H9 (cell line): ENCODE measurements at regions not wholly inside any gene's neighbourhood (a gene's known extent, or its start where the extent isn't known, plus 50 kb on each side); places are given as distances from the start of the nearest gene placed in this dataset.

Experiments
- DNase-seq: peaks from one replicate; pipeline ENCODE4 v3.0.0-alpha.2; 2017
- H2AFZ ChIP-seq: one replicate; pipeline ENCODE4 v1.6.1; 2013; ENCODE audit warnings: mild to moderate bottlenecking, low read length, control low read depth, moderate library complexity
- H2AK5ac ChIP-seq: 2 replicates; pipeline ENCODE4 v1.6.1; 2013; ENCODE audit warnings: low read length, control low read depth, mixed read lengths; ENCODE audit not compliant: insufficient read length
- H2BK120ac ChIP-seq: one replicate; pipeline ENCODE4 v1.6.1; 2013; ENCODE audit warnings: low read depth, mild to moderate bottlenecking, low read length, control low read depth, inconsistent platforms; ENCODE audit not compliant: poor library complexity, severe bottlenecking
- H2BK12ac ChIP-seq: 2 replicates; pipeline ENCODE4 v1.6.1; 2013; ENCODE audit warnings: low read length, control low read depth, mixed read lengths, low read depth; ENCODE audit not compliant: insufficient read length
- H2BK15ac ChIP-seq: 2 replicates; pipeline ENCODE4 v1.6.1; 2013; ENCODE audit warnings: low read depth, low read length, control low read depth
- H2BK20ac ChIP-seq: one replicate; pipeline ENCODE4 v1.6.1; 2013; ENCODE audit warnings: low read depth, mild to moderate bottlenecking, low read length, control low read depth, inconsistent platforms; ENCODE audit not compliant: poor library complexity, severe bottlenecking
- H2BK5ac ChIP-seq: 2 replicates; pipeline ENCODE4 v1.6.1; 2013; ENCODE audit warnings: low read length, control low read depth, mixed read lengths; ENCODE audit not compliant: insufficient read length
- H3K14ac ChIP-seq: 2 replicates; pipeline ENCODE4 v1.6.1; 2013; ENCODE audit warnings: low read length, control low read depth; ENCODE audit not compliant: insufficient read depth
- H3K18ac ChIP-seq: 2 replicates; pipeline ENCODE4 v1.6.1; 2013; ENCODE audit warnings: low read depth, mild to moderate bottlenecking, mixed read lengths, low read length, control low read depth; ENCODE audit not compliant: insufficient read length
- H3K23ac ChIP-seq: 2 replicates; pipeline ENCODE4 v1.6.1; 2013; ENCODE audit warnings: low read length, control low read depth, mixed read lengths, low read depth; ENCODE audit not compliant: insufficient read length
- H3K23me2 ChIP-seq: 2 replicates; pipeline ENCODE4 v1.6.1; 2013; ENCODE audit warnings: low read depth, mild to moderate bottlenecking, mixed read lengths, low read length, control low read depth; ENCODE audit not compliant: insufficient read length, poor library complexity, severe bottlenecking
- H3K27ac ChIP-seq: 2 replicates; pipeline ENCODE4 v1.5.1; 2013; ENCODE audit warnings: low read length, control low read depth, mixed read lengths, low read depth; ENCODE audit not compliant: insufficient read length
- H3K27me3 ChIP-seq: 2 replicates; pipeline ENCODE4 v1.6.1; 2013; ENCODE audit warnings: low read length, control low read depth, inconsistent platforms; ENCODE audit not compliant: insufficient read depth
- H3K4ac ChIP-seq: 2 replicates; pipeline ENCODE4 v1.6.1; 2013; ENCODE audit warnings: low read depth, mild to moderate bottlenecking, control low read depth, inconsistent platforms, low read length, moderate library complexity
- H3K4me1 ChIP-seq: 2 replicates; pipeline ENCODE4 v1.6.1; 2013; ENCODE audit warnings: low read length, control low read depth, inconsistent platforms; ENCODE audit not compliant: insufficient read depth
- H3K4me2 ChIP-seq: 2 replicates; pipeline ENCODE4 v1.6.1; 2013; ENCODE audit warnings: low read length, control low read depth, mixed read lengths; ENCODE audit not compliant: insufficient read length, insufficient read depth
- H3K56ac ChIP-seq: 2 replicates; pipeline ENCODE4 v1.6.1; 2013; ENCODE audit warnings: low read depth, mild to moderate bottlenecking, mixed read lengths, low read length, control low read depth; ENCODE audit not compliant: insufficient read length
- H3K79me1 ChIP-seq: 2 replicates; pipeline ENCODE4 v1.6.1; 2013; ENCODE audit warnings: low read depth, mild to moderate bottlenecking, moderate library complexity, low read length, control low read depth, inconsistent platforms; ENCODE audit not compliant: insufficient read depth, poor library complexity, severe bottlenecking
- H3K79me2 ChIP-seq: 2 replicates; pipeline ENCODE4 v1.6.1; 2013; ENCODE audit warnings: low read length, control low read depth, inconsistent platforms; ENCODE audit not compliant: insufficient read depth
- H3K9ac ChIP-seq: 2 replicates; pipeline ENCODE4 v1.6.1; 2013; ENCODE audit warnings: low read length, control low read depth, mixed read lengths; ENCODE audit not compliant: insufficient read length; ENCODE audit errors: extremely low read depth
- H3K9me3 ChIP-seq: one replicate; pipeline ENCODE4 v1.6.1; 2013; ENCODE audit warnings: low read depth, low read length, inconsistent platforms; ENCODE audit not compliant: control insufficient read depth
- H3T11ph ChIP-seq: one replicate; pipeline ENCODE4 v1.6.1; 2013; ENCODE audit warnings: mild to moderate bottlenecking, low read length, control low read depth, inconsistent platforms
- H4K20me1 ChIP-seq: one replicate; pipeline ENCODE4 v1.6.1; 2013; ENCODE audit not compliant: control insufficient read depth, insufficient read length, insufficient read depth
- H4K5ac ChIP-seq: 2 replicates; pipeline ENCODE4 v1.6.1; 2013; ENCODE audit warnings: low read depth, mild to moderate bottlenecking, mixed read lengths, low read length, control low read depth; ENCODE audit not compliant: insufficient read length
- H4K8ac ChIP-seq: replicated peaks from 2 replicates; pipeline ENCODE4 v1.6.1; 2013; ENCODE audit warnings: low read length, control low read depth, mixed read lengths, low read depth; ENCODE audit not compliant: insufficient read length
- H4K91ac ChIP-seq: 2 replicates; pipeline ENCODE4 v1.6.1; 2013; ENCODE audit warnings: low read depth, mild to moderate bottlenecking, moderate library complexity, mixed read lengths, low read length, control low read depth; ENCODE audit not compliant: insufficient read length
- H3K27ac Mint-ChIP-seq, 3 experiments: 2 replicates in 2 of 3; 3 replicates in 1 of 3; pipeline ENCODE4 v1.8.0; 2020 to 2021; ENCODE audit warnings: mixed read lengths in 3 of 3, mild to moderate bottlenecking in 1 of 3, moderate library complexity in 1 of 3
- H3K27me3 Mint-ChIP-seq: 2 replicates; pipeline ENCODE4 v1.8.0; 2021; ENCODE audit warnings: low read depth, mild to moderate bottlenecking, moderate library complexity, mixed read lengths
- H3K36me3 Mint-ChIP-seq, 3 experiments: 2 replicates in 2 of 3; 3 replicates in 1 of 3; pipeline ENCODE4 v1.8.0; 2020 to 2021; ENCODE audit warnings: low read depth in 3 of 3, mixed read lengths in 3 of 3; ENCODE audit not compliant: insufficient read depth in 1 of 3
- H3K4me1 Mint-ChIP-seq, 2 experiments: 2 replicates each; pipeline ENCODE4 v1.8.0; 2020; ENCODE audit warnings: mixed read lengths in 2 of 2
- H3K4me3 Mint-ChIP-seq, 2 experiments: 2 replicates in 1 of 2; 3 replicates in 1 of 2; pipeline ENCODE4 v1.8.0; 2020 to 2021; ENCODE audit warnings: mild to moderate bottlenecking in 2 of 2, mixed read lengths in 2 of 2, moderate library complexity in 1 of 2
- H3K9me3 Mint-ChIP-seq, 2 experiments: 2 replicates in 1 of 2; 3 replicates in 1 of 2; pipeline ENCODE4 v1.8.0; 2020; ENCODE audit warnings: mild to moderate bottlenecking in 2 of 2, mixed read lengths in 2 of 2, moderate library complexity in 1 of 2
- CTCF ChIP-seq: fragments of 200-600 bp; sonication (generic); conservative IDR thresholded peaks from 3 replicates; pipeline ENCODE4 v1.8.0; 2021; ENCODE audit warnings: antibody characterized with exemption, mild to moderate bottlenecking
- WGBS: extraction: QIAGEN DNeasy Blood & Tissue Kit; methylation state at CpG from one replicate; pipeline ENCODE4 v1.1.7; 2013; ENCODE audit warnings: missing lambda C conversion rate, low lambda C conversion rate, mixed read lengths; ENCODE audit not compliant: insufficient read length; ENCODE audit errors: extremely low coverage; 5-methylcytosine and 5-hydroxymethylcytosine counted together

GRCh38 chr3:135314237-135314636 lies 519.2 kb downstream of the EPHB1 start:
- H3K27ac Mint-ChIP-seq: no peak overlapping the region
- H3K79me2 ChIP-seq: no peaks in the 10 kb centered on the region
- no peaks in the 10 kb centered on the region; the same call in 1 of the 2 replicates for H3K27me3 Mint-ChIP-seq
- peaks cover 3 to 12% of the 10 kb centered on the region in 2 experiments for H3K4me1 Mint-ChIP-seq
- no peak overlapping the region for H3K27ac ChIP-seq
- no peak overlapping the region for H3K18ac ChIP-seq
- no peak for DNase-seq
- H4K8ac ChIP-seq: no peak overlapping the region
- no peak overlapping the region for H2BK20ac ChIP-seq
- no peak overlapping the region for H3K4me2 ChIP-seq
- no peak overlapping the region for H3K23ac ChIP-seq
- no peak overlapping the region for H3K4ac ChIP-seq
- H2AK5ac ChIP-seq: no peak overlapping the region
- no peaks in the 10 kb centered on the region for H3K23me2 ChIP-seq
- H3K9me3 ChIP-seq: no peaks in the 10 kb centered on the region
- no peak overlapping the region for H3T11ph ChIP-seq
- H2BK5ac ChIP-seq: no peak overlapping the region
- no CpG with 5 or more reads among the region's 1 CpG for WGBS
- peaks cover 0 to 5% of the 10 kb centered on the region in 2 experiments; a peak in 1 of 5 replicates for H3K9me3 Mint-ChIP-seq
- H2AFZ ChIP-seq: no peak overlapping the region
- no peak overlapping the region for H3K4me3 Mint-ChIP-seq
- H2BK120ac ChIP-seq: no peak overlapping the region
- H3K36me3 Mint-ChIP-seq: peaks cover 0 to 5% (median 3%) of the 10 kb centered on the region in 3 experiments; a peak in 4 of 7 replicates
- H3K79me1 ChIP-seq: no peaks in the 10 kb centered on the region
- no peak overlapping the region for H4K91ac ChIP-seq
- no peak overlapping the region for H4K5ac ChIP-seq
- no peak overlapping the region for H3K9ac ChIP-seq
- no peak overlapping the region for H3K14ac ChIP-seq
- no peaks in the 10 kb centered on the region for H4K20me1 ChIP-seq
- no peak overlapping the region for H2BK15ac ChIP-seq
- TF ChIP-seq CTCF: no peak
- H3K4me1 ChIP-seq: peaks cover 3% of the 10 kb centered on the region; the same call in 1 of the 2 replicates
- no peak overlapping the region for H3K56ac ChIP-seq
- H3K27me3 ChIP-seq: no peaks in the 10 kb centered on the region
- H2BK12ac ChIP-seq: no peak overlapping the region
